Left lung (tissue), 4 donors: ENCODE measurements at regions not wholly inside any gene's neighbourhood (a gene's known extent, or its start where the extent isn't known, plus 50 kb on each side); places are given as distances from the start of the nearest gene placed in this dataset.

Experiments used
- ATAC-seq: fragments of 200-7000 bp; cut with Tn5 transposase; one replicate; pipeline ENCODE4 v1.9.1; 2020; ENCODE audit warnings: moderate library complexity
- DNase-seq, 4 donors: peaks; one replicate each; pipeline ENCODE4 v3.0.0-alpha.2; 2013 to 2020
- H3K27ac ChIP-seq, 2 donors: fragments of 200-600 bp; sonication (generic) in 1 of 2; one replicate each; pipeline versions ENCODE4 v1.5.0 to v1.8.0; 2020 to 2021
- H3K27me3 ChIP-seq, 2 donors: fragments of 200-600 bp; sonication (generic) in 1 of 2; one replicate each; pipeline versions ENCODE4 v1.5.0 to v1.8.0; 2020 to 2021
- H3K36me3 ChIP-seq, 2 donors: fragments of 200-600 bp; sonication (generic) in 1 of 2; one replicate each; pipeline versions ENCODE4 v1.5.0 to v1.8.0; 2020 to 2021
- H3K4me1 ChIP-seq, 2 donors: fragments of 200-600 bp; one replicate each; pipeline ENCODE4 v1.8.0; 2021
- H3K4me3 ChIP-seq, 2 donors: fragments of 200-600 bp; sonication (generic) in 1 of 2; one replicate each; pipeline versions ENCODE4 v1.5.0 to v1.8.0; 2020 to 2021; ENCODE audit warnings: mild to moderate bottlenecking in 1 of 2
- H3K9me3 ChIP-seq, 2 donors: fragments of 200-600 bp; sonication (generic) in 1 of 2; one replicate each; pipeline versions ENCODE4 v1.5.0 to v1.8.0; 2020 to 2021
- CTCF ChIP-seq, 2 donors: fragments of 200-600 bp; sonication (generic) in 1 of 2; IDR thresholded peaks; one replicate each; pipeline versions ENCODE4 v1.5.0 to v1.8.0; 2021; ENCODE audit warnings: antibody characterized with exemption in 2 of 2
- intact Hi-C, 2 donors: fragments of 100-400 bp; cut with DNase I; formaldehyde crosslinking; loops; one replicate each; pipeline versions ENCODE4 v1.11.2 to v1.14.2; 2022
- donor health status: DM: no; HTN: yes; CAD: no.
- donor health status: DM: no; HTN: no; CAD: no.

GRCh38 chr5:166860426-166860825 lies 1431.0 kb upstream of the WWC1 start:
- Histone ChIP-seq H3K27me3 (no peaks in the 10 kb centered on the region), H3K36me3 (no peaks in the 10 kb centered on the region), H3K27ac (no peak overlapping the region), H3K9me3 (no peaks in the 10 kb centered on the region), H3K4me1 (no peaks in the 10 kb centered on the region), H3K4me3 (no peak overlapping the region)
- no peak for ATAC-seq
- DNase-seq = no peak
- intact Hi-C loops = no loop called here
- no peak for TF ChIP-seq CTCF (IDR thresholded peaks at IDR 0.05)

GRCh38 chr5:166862581-166862980 lies 1428.9 kb upstream of the WWC1 start:
- intact Hi-C loops = no loop called here
- Histone ChIP-seq H3K27ac (no peak overlapping the region), H3K27me3 (no peaks in the 10 kb centered on the region), H3K9me3 (no peaks in the 10 kb centered on the region), H3K4me1 (no peaks in the 10 kb centered on the region), H3K4me3 (no peak overlapping the region), H3K36me3 (no peaks in the 10 kb centered on the region)
- DNase-seq = no peak
- TF ChIP-seq CTCF (IDR thresholded peaks at IDR 0.05) = no peak
- no peak for ATAC-seq

- Histone ChIP-seq H3K27me3 (no peaks in the 10 kb centered on the region), H3K4me1 (no peaks in the 10 kb centered on the region), H3K36me3 (no peaks in the 10 kb centered on the region), H3K9me3 (no peaks in the 10 kb centered on the region), H3K4me3 (no peak overlapping the region), H3K27ac (no peak overlapping the region)
- DNase-seq (no peak), ATAC-seq (no peak)
- intact Hi-C loops = no loop called here
- no peak for TF ChIP-seq CTCF (IDR thresholded peaks at IDR 0.05)
Measured at GRCh38 chr5:166865206-166865605, 1426.2 kb upstream of the WWC1 start.

GRCh38 chr5:166880456-166880855 lies 1411.0 kb upstream of the WWC1 start:
- intact Hi-C loops = no loop called here
- Histone ChIP-seq H3K36me3 (no peaks in the 10 kb centered on the region), H3K27ac (no peak overlapping the region), H3K4me1 (no peaks in the 10 kb centered on the region), H3K9me3 (no peaks in the 10 kb centered on the region), H3K27me3 (no peaks in the 10 kb centered on the region), H3K4me3 (no peak overlapping the region)
- no peak for DNase-seq
- no peak for TF ChIP-seq CTCF (IDR thresholded peaks at IDR 0.05)
- ATAC-seq = no peak

- Histone ChIP-seq H3K9me3 (no peaks in the 10 kb centered on the region), H3K4me3 (no peak overlapping the region), H3K27me3 (no peaks in the 10 kb centered on the region), H3K36me3 (no peaks in the 10 kb centered on the region), H3K27ac (no peak overlapping the region), H3K4me1 (no peaks in the 10 kb centered on the region)
- DNase-seq (no peak), ATAC-seq (no peak)
- intact Hi-C loops = no loop called here
- no peak for TF ChIP-seq CTCF (IDR thresholded peaks at IDR 0.05)
Measured at GRCh38 chr5:166881802-166882201, 1409.6 kb upstream of the WWC1 start.
